ENCODE measurements at regions not wholly inside any gene's neighbourhood (a gene's known extent, or its start where the extent isn't known, plus 50 kb on each side); places are given as distances from the start of the nearest gene placed in this dataset.

DNA sequence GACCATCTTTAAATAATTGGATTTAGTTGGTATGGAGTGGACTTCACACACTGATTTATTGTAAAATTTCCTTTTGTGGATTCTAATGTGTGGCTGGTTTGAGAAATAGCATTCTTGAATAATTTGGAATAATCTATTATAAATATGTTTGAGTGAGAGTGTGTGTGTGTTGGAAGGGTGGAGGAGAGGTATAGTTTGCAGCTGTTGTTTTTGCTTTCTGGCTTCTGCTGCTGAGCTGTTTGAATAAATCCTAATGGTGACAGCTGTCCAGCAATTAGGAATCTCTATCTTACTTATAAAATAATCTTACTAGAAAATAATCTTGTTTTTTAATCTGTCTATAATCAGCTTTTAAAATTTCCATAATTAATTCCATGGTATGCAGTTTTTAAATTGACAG lies 1283.0 kb upstream of the CDH2 start:
- CTCF ChIA-PET (ENCODE audit: partially characterized antibody) = no interaction called here
- H3K79me2 ChIP-seq (ENCODE audit: control insufficient read depth in 1 of 2, insufficient read depth in 2 of 2, low read length in 2 of 2) = no peaks in the 10 kb centered on the region
- no peak for FAIRE-seq

More for the DNA sequence above, 1283.0 kb upstream of the CDH2 start:
- H2BK120ac ChIP-seq (replicated peaks; ENCODE audit: low read depth, low read length) = no peak overlapping the region
- H3K27me3 ChIP-seq (replicated peaks in 1 of 4; ENCODE audit: control insufficient read depth in 3 of 4, extremely low read depth in 1 of 4, insufficient read depth in 3 of 4, low read length in 3 of 4) = no peaks in the 10 kb centered on the region
- no peak overlapping the region for H2BK12ac ChIP-seq (ENCODE audit: low read depth, low read length)
- POLR2A ChIA-PET (ENCODE audit: partially characterized antibody) = no interaction called here
- no peak overlapping the region for H2AFZ ChIP-seq (ENCODE audit: low read length)
- no peak overlapping the region for H3K56ac ChIP-seq (replicated peaks; ENCODE audit: insufficient read length, low read depth, low read length)
- H2BK5ac ChIP-seq (ENCODE audit: low read depth, low read length) = no peak overlapping the region
- H3K27ac ChIP-seq (ENCODE audit: low read depth, low read length) = no peak overlapping the region
- H3K4me3 ChIP-seq (ENCODE audit: extremely low read depth in 1 of 4, insufficient read depth in 2 of 4, low read depth in 3 of 4, low read length in 4 of 4) = no peak overlapping the region
- no peak overlapping the region for H2AK5ac ChIP-seq (ENCODE audit: low read depth, low read length)
- no peak overlapping the region for H3K4me2 ChIP-seq (ENCODE audit: insufficient read depth in 1 of 2, low read depth in 2 of 2, low read length in 2 of 2)
- H4K5ac ChIP-seq (ENCODE audit: insufficient read length, low read depth, low read length) = no peak overlapping the region
- H4K8ac ChIP-seq (ENCODE audit: extremely low read depth, insufficient read depth, low read length) = no peak overlapping the region
- no peaks in the 10 kb centered on the region for H4K20me1 ChIP-seq (replicated peaks in 1 of 2; ENCODE audit: control insufficient read depth in 1 of 2, insufficient read depth in 2 of 2, low read length in 2 of 2)
- no peak for TF ChIP-seq SIX5 (IDR thresholded peaks at IDR 0.05; ENCODE audit: low read depth, low read length)
- TF ChIP-seq CEBPB (IDR thresholded peaks at IDR 0.05; ENCODE audit: low read depth, low read length) = no peak
- no peaks in the 10 kb centered on the region for H3K23me2 ChIP-seq (ENCODE audit: low read depth, low read length)
- H3K4ac ChIP-seq (replicated peaks; ENCODE audit: insufficient read length, low read depth, low read length) = no peak overlapping the region
- no peak overlapping the region for H3K14ac ChIP-seq (ENCODE audit: insufficient read length)
- no peak overlapping the region for H3K9ac ChIP-seq (replicated peaks in 1 of 4; ENCODE audit: extremely low read depth in 1 of 4, low read depth in 3 of 4, low read length in 3 of 4)
- no peaks in the 10 kb centered on the region for H3K79me1 ChIP-seq (ENCODE audit: low read depth, low read length)
- no peak for DNase-seq (ENCODE audit: low read depth in 1 of 2, low spot score in 2 of 2)
- H3K9me3 ChIP-seq (ENCODE audit: insufficient read depth in 2 of 2, low read depth in 1 of 2, low read length in 1 of 2) = no peaks in the 10 kb centered on the region
- no peak overlapping the region for H3K18ac ChIP-seq (ENCODE audit: extremely low read depth, low read length)
- H3K23ac ChIP-seq (ENCODE audit: insufficient read length) = no peak overlapping the region
- no peak overlapping the region for H2BK15ac ChIP-seq (ENCODE audit: low read length)
- H4K91ac ChIP-seq (replicated peaks; ENCODE audit: insufficient read length, low read length) = no peak overlapping the region
- H2BK20ac ChIP-seq (ENCODE audit: low read length) = no peak overlapping the region
- no peaks in the 10 kb centered on the region for H3K36me3 ChIP-seq (ENCODE audit: control insufficient read depth in 2 of 4, insufficient read depth in 4 of 4, low read length in 3 of 4)
- no peaks in the 10 kb centered on the region for H3K4me1 ChIP-seq (replicated peaks in 1 of 4; ENCODE audit: control insufficient read depth in 3 of 4, insufficient read depth in 4 of 4, low read length in 3 of 4)
